WTC11 (cell line): ENCODE measurements at regions not wholly inside any gene's neighbourhood (a gene's known extent, or its start where the extent isn't known, plus 50 kb on each side); places are given as distances from the start of the nearest gene placed in this dataset.

Source experiments
- ATAC-seq: fragments of 200-7000 bp; cut with Tn5 transposase; 2 replicates; pipeline ENCODE4 v1.10.0; 2021; ENCODE audit warnings: mild to moderate bottlenecking, moderate library complexity
- CTCF ChIA-PET: fragments of 300-600 bp; sonication (Branson Sonifier 250); formaldehyde crosslinking; loops from one replicate; lab custom pipeline; 2021; ENCODE audit warnings: antibody characterized with exemption; lab: Charles Lee
- POLR2A ChIA-PET: fragments of 350-600 bp; sonication (Branson Sonifier 250); formaldehyde crosslinking; loops from one replicate; lab custom pipeline; 2021; ENCODE audit warnings: antibody characterized with exemption; lab: Charles Lee
- DNase-seq: peaks from one replicate; pipeline ENCODE4 v3.0.0; 2021; ENCODE audit warnings: low spot score
- H3K27ac Mint-ChIP-seq: 2 replicates; pipeline ENCODE4 v1.8.0; 2021; ENCODE audit warnings: mixed read lengths
- H3K27me3 Mint-ChIP-seq: 2 replicates; pipeline ENCODE4 v1.8.0; 2021; ENCODE audit warnings: low read depth, mild to moderate bottlenecking, moderate library complexity, mixed read lengths
- H3K36me3 Mint-ChIP-seq: 2 replicates; pipeline ENCODE4 v1.8.0; 2021; ENCODE audit warnings: mixed read lengths
- H3K4me1 Mint-ChIP-seq: 2 replicates; pipeline ENCODE4 v1.8.0; 2022; ENCODE audit warnings: mixed read lengths
- H3K4me3 Mint-ChIP-seq: 2 replicates; pipeline ENCODE4 v1.8.0; 2021; ENCODE audit warnings: mild to moderate bottlenecking, moderate library complexity, mixed read lengths
- H3K9me3 Mint-ChIP-seq: 2 replicates; pipeline ENCODE4 v1.8.0; 2021; ENCODE audit warnings: mixed read lengths
- ATF2 ChIP-seq: sonication (generic); formaldehyde crosslinking; IDR thresholded peaks from 2 replicates; pipeline ENCODE4 v1.8.1; 2022; ENCODE audit warnings: low read depth, missing genetic modification reagents, borderline replicate concordance
- ATF6 ChIP-seq: sonication (generic); formaldehyde crosslinking; IDR thresholded peaks from 2 replicates; pipeline ENCODE4 v1.8.1; 2023; ENCODE audit warnings: mild to moderate bottlenecking, missing genetic modification reagents
- E2F1 ChIP-seq: sonication (generic); formaldehyde crosslinking; IDR thresholded peaks from 2 replicates; pipeline ENCODE4 v1.8.0; 2022; ENCODE audit warnings: mild to moderate bottlenecking, missing genetic modification reagents
- E2F5 ChIP-seq: sonication (generic); formaldehyde crosslinking; IDR thresholded peaks from 2 replicates; pipeline ENCODE4 v1.8.1; 2022; ENCODE audit warnings: mild to moderate bottlenecking, moderate library complexity, missing genetic modification reagents
- EMX1 ChIP-seq: fragments of 250-450 bp; sonication (Bioruptor Pico); IDR thresholded peaks from 2 replicates; pipeline ENCODE4 v1.8.0; 2021; ENCODE audit warnings: mild to moderate bottlenecking
- FOXJ3 ChIP-seq: sonication (generic); formaldehyde crosslinking; IDR thresholded peaks from 2 replicates; pipeline ENCODE4 v1.9.0; 2021; ENCODE audit warnings: missing genetic modification reagents, mild to moderate bottlenecking, borderline replicate concordance
- GRHL2 ChIP-seq: fragments of 250-450 bp; sonication (Bioruptor Pico); IDR thresholded peaks from 2 replicates; pipeline ENCODE4 v1.8.0; 2022; ENCODE audit warnings: mild to moderate bottlenecking, moderate library complexity; ENCODE audit not compliant: insufficient replicate concordance, severe bottlenecking
- IRF1 ChIP-seq: sonication (generic); formaldehyde crosslinking; IDR thresholded peaks from 2 replicates; pipeline ENCODE4 v1.8.0; 2023; ENCODE audit warnings: missing genetic modification reagents
- MAX ChIP-seq: sonication (generic); formaldehyde crosslinking; IDR thresholded peaks from 2 replicates; pipeline ENCODE4 v1.8.0; 2022; ENCODE audit warnings: mild to moderate bottlenecking, missing genetic modification reagents
- MLX ChIP-seq: sonication (generic); formaldehyde crosslinking; IDR thresholded peaks from 2 replicates; pipeline ENCODE4 v1.8.1; 2023; ENCODE audit warnings: mild to moderate bottlenecking, missing genetic modification reagents, moderate library complexity
- MXD4 ChIP-seq: fragments of 250-450 bp; sonication (Bioruptor Pico); IDR thresholded peaks from 2 replicates; pipeline ENCODE4 v1.8.0; 2021; ENCODE audit warnings: mild to moderate bottlenecking, moderate library complexity, borderline replicate concordance
- MYBL2 ChIP-seq: sonication (generic); formaldehyde crosslinking; IDR thresholded peaks from 2 replicates; pipeline ENCODE4 v1.8.1; 2023; ENCODE audit warnings: mild to moderate bottlenecking, moderate library complexity, missing genetic modification reagents
- NR2C2 ChIP-seq: sonication (generic); formaldehyde crosslinking; IDR thresholded peaks from 2 replicates; pipeline ENCODE4 v1.8.0; 2022; ENCODE audit warnings: mild to moderate bottlenecking, missing genetic modification reagents
- PRDM15 ChIP-seq: sonication (generic); formaldehyde crosslinking; IDR thresholded peaks from 2 replicates; pipeline ENCODE4 v1.8.0; 2022; ENCODE audit warnings: missing genetic modification reagents
- SP1 ChIP-seq: sonication (generic); formaldehyde crosslinking; conservative IDR thresholded peaks from 2 replicates; pipeline ENCODE4 v1.8.1; 2022; ENCODE audit warnings: missing genetic modification reagents
- TEAD4 ChIP-seq: sonication (generic); formaldehyde crosslinking; IDR thresholded peaks from 2 replicates; pipeline ENCODE4 v1.8.0; 2022; ENCODE audit warnings: mild to moderate bottlenecking, missing genetic modification reagents
- TP53 ChIP-seq: sonication (generic); formaldehyde crosslinking; IDR thresholded peaks from 2 replicates; pipeline ENCODE4 v1.8.1; 2023; ENCODE audit warnings: mild to moderate bottlenecking, missing genetic modification reagents
- ZNF263 ChIP-seq: sonication (generic); formaldehyde crosslinking; IDR thresholded peaks from 2 replicates; pipeline ENCODE4 v1.8.1; 2022; ENCODE audit warnings: low read depth, mild to moderate bottlenecking, moderate library complexity, missing genetic modification reagents
- ZNF416 ChIP-seq: fragments of 250-450 bp; sonication (Bioruptor Pico); IDR thresholded peaks from 2 replicates; pipeline ENCODE4 v1.9.0; 2021; ENCODE audit warnings: mild to moderate bottlenecking, inconsistent platforms
- ZNF532 ChIP-seq: fragments of 250-450 bp; sonication (Bioruptor Pico); IDR thresholded peaks from 2 replicates; pipeline ENCODE4 v1.9.0; 2021; ENCODE audit warnings: mild to moderate bottlenecking, borderline replicate concordance

- Mint-ChIP-seq H3K4me3 (no peak overlapping the region), H3K27me3 (peaks cover 18% of the 10 kb centered on the region), H3K4me1 (peaks cover 6% of the 10 kb centered on the region), H3K36me3 (peaks cover 42% of the 10 kb centered on the region), H3K27ac (no peak overlapping the region), H3K9me3 (peaks cover 50% of the 10 kb centered on the region)
- DNase-seq (no peak), ATAC-seq (peak; percentile 53; the same call in 1 of the 2 replicates)
- ChIA-PET CTCF (no interaction called here), POLR2A (no interaction called here)
- TF ChIP-seq TP53 (CRISPR knock-in tag) (no peak), MXD4 (CRISPR knock-in tag) (no peak), ATF6 (CRISPR knock-in tag) (no peak), ZNF532 (CRISPR knock-in tag) (no peak), MAX (CRISPR knock-in tag) (no peak), TEAD4 (CRISPR knock-in tag) (no peak), ATF2 (CRISPR knock-in tag) (no peak)
Observed at GRCh38 chr5:54807421-54807820, 178.0 kb downstream of the ESM1 start.

- CTCF ChIA-PET = no interaction called here
- no peak for ATAC-seq
- Mint-ChIP-seq H3K27me3 (peaks cover 8% of the 10 kb centered on the region), H3K36me3 (peaks cover 22% of the 10 kb centered on the region), H3K27ac (no peak overlapping the region), H3K9me3 (peaks cover 24% of the 10 kb centered on the region), H3K4me1 (peaks cover 6% of the 10 kb centered on the region), H3K4me3 (no peak overlapping the region)
- POLR2A ChIA-PET = no interaction called here
- no peak for DNase-seq
- TF ChIP-seq MXD4 (CRISPR knock-in tag) = no peak
- no peak for TF ChIP-seq MYBL2 (CRISPR knock-in tag)
- no peak for TF ChIP-seq ZNF263
- TF ChIP-seq PRDM15 (CRISPR knock-in tag) = no peak
- no peak for TF ChIP-seq MLX (CRISPR knock-in tag)
- no peak for TF ChIP-seq E2F5 (CRISPR knock-in tag)
- TF ChIP-seq IRF1 (CRISPR knock-in tag) = no peak
- no peak for TF ChIP-seq FOXJ3
- TF ChIP-seq ZNF416 (CRISPR knock-in tag) = no peak
- no peak for TF ChIP-seq NR2C2 (CRISPR knock-in tag)
- no peak for TF ChIP-seq GRHL2
- no peak for TF ChIP-seq E2F1 (CRISPR knock-in tag)
- no peak for TF ChIP-seq SP1 (CRISPR knock-in tag)
- no peak for TF ChIP-seq EMX1 (CRISPR knock-in tag)
Observed at GRCh38 chr5:54804521-54804920, 180.9 kb downstream of the ESM1 start.
